HepG2 (cell line): ENCODE measurements at regions not wholly inside any gene's neighbourhood (a gene's known extent, or its start where the extent isn't known, plus 50 kb on each side); places are given as distances from the start of the nearest gene placed in this dataset.

ENCODE experiments used
- CEBPB ChIP-seq: IDR thresholded peaks from 2 replicates; pipeline ENCODE4 v1.6.1; 2011; ENCODE audit warnings: low read depth, low read length, improper control_type of control experiment, borderline replicate concordance
- ZBTB8A ChIP-seq: sonication (generic); formaldehyde crosslinking; IDR thresholded peaks from 2 replicates; pipeline ENCODE4 v1.4.0; 2020; ENCODE audit warnings: mild to moderate bottlenecking, low read depth, missing genetic modification reagents, borderline replicate concordance
- ZFP36 ChIP-seq: fragments of 150-350 bp; IDR thresholded peaks from 2 replicates; pipeline ENCODE4 v1.6.1; 2018; ENCODE audit warnings: borderline replicate concordance, low read length, low read depth; ENCODE audit not compliant: partially characterized antibody
- TF ChIP-seq, protein P1 (sequence below): IDR thresholded peaks from 2 replicates; pipeline ENCODE4 v1.4.0; 2020; ENCODE audit warnings: mild to moderate bottlenecking, missing genetic modification reagents
- TF ChIP-seq, protein P2 (sequence below): sonication (generic); formaldehyde crosslinking; IDR thresholded peaks from 2 replicates; pipeline ENCODE4 v1.9.0; 2021; ENCODE audit warnings: missing genetic modification reagents, borderline replicate concordance

DNA sequence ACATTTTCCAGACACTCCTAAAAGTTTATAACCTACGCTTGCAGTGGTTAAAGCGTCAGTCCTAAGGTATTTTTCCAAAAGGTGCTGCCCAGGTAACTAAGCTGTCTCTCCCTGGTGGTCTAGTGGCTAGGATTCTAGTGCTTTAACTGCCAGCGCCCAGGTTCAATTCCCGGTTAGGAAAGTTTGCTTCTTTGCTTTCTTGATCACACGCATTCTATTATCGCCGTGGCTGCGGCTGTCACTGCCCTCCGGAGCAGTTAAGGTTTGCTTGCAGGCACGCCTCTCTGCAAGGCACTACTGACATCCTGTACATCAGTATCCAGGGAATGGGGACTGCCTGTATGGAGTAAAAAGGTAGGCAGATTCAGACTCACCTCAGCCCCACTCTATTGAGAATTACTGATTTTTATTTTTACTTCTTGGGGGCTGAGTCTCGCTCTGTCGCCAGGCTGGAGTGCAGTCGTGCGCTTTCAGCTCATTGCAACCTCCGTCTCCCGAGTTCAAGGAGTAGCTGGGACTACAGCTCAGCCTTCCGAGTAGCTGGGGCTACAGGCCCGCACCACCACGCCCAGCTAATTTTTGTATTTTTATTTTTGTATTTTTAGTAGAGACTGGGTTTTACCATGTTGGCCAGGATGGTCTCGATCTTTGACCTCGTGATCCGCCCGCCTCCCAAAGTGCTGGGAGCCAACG, 53.2 kb upstream of the CFAP126 start:
- TF ChIP-seq ZBTB8A (CRISPR knock-in tag) (no peak), ZFP36 (no peak), CEBPB (no peak)
- TF ChIP-seq, protein P1, sequence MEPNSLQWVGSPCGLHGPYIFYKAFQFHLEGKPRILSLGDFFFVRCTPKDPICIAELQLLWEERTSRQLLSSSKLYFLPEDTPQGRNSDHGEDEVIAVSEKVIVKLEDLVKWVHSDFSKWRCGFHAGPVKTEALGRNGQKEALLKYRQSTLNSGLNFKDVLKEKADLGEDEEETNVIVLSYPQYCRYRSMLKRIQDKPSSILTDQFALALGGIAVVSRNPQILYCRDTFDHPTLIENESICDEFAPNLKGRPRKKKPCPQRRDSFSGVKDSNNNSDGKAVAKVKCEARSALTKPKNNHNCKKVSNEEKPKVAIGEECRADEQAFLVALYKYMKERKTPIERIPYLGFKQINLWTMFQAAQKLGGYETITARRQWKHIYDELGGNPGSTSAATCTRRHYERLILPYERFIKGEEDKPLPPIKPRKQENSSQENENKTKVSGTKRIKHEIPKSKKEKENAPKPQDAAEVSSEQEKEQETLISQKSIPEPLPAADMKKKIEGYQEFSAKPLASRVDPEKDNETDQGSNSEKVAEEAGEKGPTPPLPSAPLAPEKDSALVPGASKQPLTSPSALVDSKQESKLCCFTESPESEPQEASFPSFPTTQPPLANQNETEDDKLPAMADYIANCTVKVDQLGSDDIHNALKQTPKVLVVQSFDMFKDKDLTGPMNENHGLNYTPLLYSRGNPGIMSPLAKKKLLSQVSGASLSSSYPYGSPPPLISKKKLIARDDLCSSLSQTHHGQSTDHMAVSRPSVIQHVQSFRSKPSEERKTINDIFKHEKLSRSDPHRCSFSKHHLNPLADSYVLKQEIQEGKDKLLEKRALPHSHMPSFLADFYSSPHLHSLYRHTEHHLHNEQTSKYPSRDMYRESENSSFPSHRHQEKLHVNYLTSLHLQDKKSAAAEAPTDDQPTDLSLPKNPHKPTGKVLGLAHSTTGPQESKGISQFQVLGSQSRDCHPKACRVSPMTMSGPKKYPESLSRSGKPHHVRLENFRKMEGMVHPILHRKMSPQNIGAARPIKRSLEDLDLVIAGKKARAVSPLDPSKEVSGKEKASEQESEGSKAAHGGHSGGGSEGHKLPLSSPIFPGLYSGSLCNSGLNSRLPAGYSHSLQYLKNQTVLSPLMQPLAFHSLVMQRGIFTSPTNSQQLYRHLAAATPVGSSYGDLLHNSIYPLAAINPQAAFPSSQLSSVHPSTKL: no peak
- TF ChIP-seq, protein P2, sequence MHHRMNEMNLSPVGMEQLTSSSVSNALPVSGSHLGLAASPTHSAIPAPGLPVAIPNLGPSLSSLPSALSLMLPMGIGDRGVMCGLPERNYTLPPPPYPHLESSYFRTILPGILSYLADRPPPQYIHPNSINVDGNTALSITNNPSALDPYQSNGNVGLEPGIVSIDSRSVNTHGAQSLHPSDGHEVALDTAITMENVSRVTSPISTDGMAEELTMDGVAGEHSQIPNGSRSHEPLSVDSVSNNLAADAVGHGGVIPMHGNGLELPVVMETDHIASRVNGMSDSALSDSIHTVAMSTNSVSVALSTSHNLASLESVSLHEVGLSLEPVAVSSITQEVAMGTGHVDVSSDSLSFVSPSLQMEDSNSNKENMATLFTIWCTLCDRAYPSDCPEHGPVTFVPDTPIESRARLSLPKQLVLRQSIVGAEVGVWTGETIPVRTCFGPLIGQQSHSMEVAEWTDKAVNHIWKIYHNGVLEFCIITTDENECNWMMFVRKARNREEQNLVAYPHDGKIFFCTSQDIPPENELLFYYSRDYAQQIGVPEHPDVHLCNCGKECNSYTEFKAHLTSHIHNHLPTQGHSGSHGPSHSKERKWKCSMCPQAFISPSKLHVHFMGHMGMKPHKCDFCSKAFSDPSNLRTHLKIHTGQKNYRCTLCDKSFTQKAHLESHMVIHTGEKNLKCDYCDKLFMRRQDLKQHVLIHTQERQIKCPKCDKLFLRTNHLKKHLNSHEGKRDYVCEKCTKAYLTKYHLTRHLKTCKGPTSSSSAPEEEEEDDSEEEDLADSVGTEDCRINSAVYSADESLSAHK (CRISPR knock-in tag): no peak
